ELF-1 (cell line): ENCODE measurements at regions not wholly inside any gene's neighbourhood (a gene's known extent, or its start where the extent isn't known, plus 50 kb on each side); places are given as distances from the start of the nearest gene placed in this dataset.

Experiments
- DNase-seq: peaks from one replicate; pipeline ENCODE4 v3.0.0-alpha.2; 2016; ENCODE audit warnings: low read depth, low spot score

- no peak for DNase-seq
These were observed 274.8 kb upstream of the CNTN4 start for GRCh38 chr3:1823867-1824266.

GRCh38 chr3:1824359-1824758 is 274.3 kb upstream of the CNTN4 start:
- DNase-seq: no peak

- no peak for DNase-seq
These were observed 270.1 kb upstream of the CNTN4 start for GRCh38 chr3:1828519-1828918.

- DNase-seq: no peak
These were observed 267.8 kb upstream of the CNTN4 start for GRCh38 chr3:1830851-1831250.

- DNase-seq: no peak
These were observed 266.3 kb upstream of the CNTN4 start for GRCh38 chr3:1832395-1832794.

DNA sequence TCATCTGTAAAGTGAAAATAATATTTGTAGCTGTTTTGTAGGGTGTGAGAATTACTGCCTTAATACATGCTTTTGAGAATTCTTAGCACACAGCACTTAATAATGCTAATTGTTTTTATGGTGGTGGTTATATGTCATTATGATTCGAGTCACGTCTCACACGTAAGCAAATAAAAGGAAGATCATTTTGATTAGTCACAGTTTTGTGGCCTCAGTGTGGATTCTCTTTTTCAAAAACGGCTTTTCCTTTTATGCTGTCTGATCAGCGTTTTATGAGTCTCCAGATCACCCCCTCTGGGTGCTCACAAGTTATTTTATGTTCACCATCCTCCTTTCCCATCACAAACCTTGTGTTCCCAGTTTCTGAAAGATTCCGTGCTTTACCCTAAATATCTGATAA is 255.6 kb upstream of the CNTN4 start:
- DNase-seq: no peak

GRCh38 chr3:1847571-1847970 is 251.1 kb upstream of the CNTN4 start:
- no peak for DNase-seq

DNA sequence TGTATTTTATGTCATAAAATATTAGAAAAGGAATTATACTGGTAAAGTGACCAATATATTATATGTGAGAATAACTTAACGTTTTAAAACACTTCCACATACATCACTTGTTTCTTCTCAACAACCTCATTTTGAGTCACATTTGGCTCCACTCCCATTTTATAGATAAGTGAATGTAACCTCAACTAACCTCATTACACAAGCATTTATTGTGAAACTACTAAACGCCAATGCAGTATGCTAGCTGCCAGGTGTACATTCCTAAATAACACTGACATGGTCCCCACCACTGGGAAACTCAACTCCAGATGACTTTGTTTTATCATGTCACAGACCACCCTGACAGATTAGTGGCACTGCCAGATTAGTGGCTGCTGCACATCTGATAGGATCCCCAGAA is 249.7 kb upstream of the CNTN4 start:
- no peak for DNase-seq

DNA sequence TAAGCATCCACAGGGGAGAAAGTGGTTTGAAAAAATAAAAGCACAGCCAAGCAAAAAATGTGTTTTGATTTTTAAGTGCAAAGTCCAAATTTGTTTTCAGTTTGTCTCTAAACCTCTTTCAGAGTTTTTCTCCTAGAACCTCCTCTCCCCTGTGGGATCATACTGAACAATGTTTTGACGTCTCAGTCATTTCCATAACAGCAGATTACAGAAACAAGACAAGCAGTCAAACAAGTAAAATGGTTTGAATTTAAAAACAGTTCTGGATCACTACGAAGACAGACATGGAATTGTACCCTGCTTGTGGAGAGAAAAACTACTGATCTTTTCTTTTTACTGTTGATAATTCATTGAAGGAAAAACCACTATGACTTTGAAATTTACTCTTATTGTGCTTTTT is 245.7 kb upstream of the CNTN4 start:
- no peak for DNase-seq

DNA sequence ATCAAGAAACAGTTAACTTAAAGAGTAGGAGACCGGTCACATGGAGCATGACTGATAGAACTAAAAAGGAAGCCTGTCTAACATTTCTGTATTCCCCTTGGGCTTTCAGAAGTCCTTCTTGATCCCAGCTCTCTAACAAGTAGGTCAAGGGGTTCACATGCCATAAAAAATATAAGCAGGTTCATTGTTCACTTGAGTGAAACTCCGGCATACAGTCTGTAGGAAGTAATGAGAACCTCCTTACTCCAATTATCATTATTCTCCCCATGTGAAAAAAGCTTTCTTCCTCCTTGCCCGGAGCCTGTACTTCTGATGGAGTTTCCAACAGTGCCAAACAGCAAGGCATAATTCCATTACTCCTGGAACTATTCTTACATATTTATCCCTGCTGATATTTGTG is 242.8 kb upstream of the CNTN4 start:
- no peak for DNase-seq

DNA sequence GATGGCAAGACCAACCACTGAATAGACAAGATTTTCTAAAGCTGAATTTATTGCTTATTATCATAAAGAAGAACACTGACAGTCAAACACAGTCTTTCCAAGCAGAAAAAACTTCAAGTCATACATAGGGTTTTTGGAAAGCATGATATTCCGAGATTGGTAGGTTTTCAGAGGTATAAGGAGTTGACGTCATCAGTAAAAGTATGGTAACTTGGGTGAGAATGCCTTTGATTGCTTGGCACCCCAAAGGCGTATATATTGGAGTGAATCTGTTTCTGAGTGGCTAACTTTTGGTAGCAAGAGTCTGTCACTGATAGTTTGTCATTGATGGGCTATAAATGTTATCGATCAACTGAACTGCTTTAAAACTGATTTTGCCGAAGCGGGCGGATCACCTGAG is 227.9 kb upstream of the CNTN4 start:
- no peak for DNase-seq

DNA sequence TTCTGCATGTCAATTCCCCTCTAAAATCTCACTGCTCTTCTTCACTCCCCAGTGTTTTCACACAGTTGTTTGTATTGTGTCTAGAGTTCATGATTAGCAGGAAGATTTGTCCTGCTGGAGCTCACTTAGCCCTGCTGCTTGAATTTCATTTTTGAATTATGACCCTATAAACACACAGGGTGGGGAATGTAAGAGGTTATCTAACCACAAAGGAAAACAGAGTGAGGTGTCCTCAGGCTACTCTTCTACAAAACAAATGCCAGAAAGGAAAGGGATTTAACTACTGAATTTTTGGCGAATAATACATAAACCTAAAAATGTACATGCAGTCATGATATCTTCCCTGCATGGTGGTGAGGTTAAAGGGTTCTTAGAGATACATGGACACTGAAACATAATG is 215.1 kb upstream of the CNTN4 start:
- no peak for DNase-seq

- DNase-seq: no peak
These were observed 206.2 kb upstream of the CNTN4 start for GRCh38 chr3:1892459-1892858.

DNA sequence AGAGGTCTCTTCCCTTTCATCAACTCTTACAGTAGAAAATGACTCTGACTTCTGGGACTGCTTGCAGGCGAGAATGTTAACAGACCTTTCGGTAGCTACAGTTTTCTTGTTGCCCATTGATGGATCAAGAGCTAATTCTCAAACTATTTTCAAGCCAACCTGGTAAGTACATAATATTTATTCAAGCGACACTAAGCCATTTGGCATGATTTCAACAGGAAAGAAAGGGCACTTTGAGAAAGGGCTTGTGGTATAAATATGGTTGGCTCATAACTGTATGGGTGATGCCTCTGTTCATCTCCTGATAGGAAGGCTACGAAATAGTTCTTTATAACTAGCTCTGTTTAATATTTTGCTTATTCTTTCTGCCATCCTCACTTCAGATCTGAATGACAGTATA is 196.2 kb upstream of the CNTN4 start:
- DNase-seq: no peak

GRCh38 chr3:1903111-1903510 is 195.6 kb upstream of the CNTN4 start:
- DNase-seq: no peak

GRCh38 chr3:1907911-1908310 is 190.8 kb upstream of the CNTN4 start:
- no peak for DNase-seq

DNA sequence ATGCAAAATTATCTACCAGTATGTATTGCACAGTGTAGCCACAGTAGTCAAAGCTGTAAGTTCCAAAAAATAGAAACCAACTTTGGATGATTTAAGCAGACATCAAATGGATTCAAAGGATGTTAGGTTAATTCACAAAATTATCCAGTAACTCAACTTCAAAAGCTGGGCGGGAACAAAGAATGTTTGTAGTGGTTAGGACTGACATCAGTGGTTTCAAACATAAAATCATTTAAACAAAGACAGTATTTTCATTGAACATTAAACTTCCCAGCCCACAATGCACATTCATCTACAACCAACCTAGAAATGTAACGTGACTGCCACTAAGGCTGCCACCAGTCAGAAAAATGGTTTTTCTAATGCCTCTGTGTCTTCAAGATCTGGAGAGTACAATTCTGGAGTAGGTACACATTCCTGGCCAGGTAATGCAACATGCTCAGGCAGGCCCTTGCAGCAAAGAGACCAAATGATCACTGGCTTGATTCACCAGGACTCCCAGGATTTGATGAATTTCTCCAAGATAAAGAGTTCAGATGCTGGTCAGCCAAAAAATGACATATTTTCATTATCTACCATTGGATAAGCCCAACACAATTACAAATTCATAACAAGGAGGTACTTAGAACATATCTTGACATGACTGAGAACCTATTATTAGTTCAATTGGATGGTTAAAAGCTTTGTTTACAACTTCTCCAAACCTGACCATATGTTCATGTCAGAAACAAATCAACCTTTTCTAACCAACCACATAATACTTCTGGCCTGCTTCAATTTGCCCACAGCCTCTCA is 189.8 kb upstream of the CNTN4 start:
- DNase-seq: no peak

DNA sequence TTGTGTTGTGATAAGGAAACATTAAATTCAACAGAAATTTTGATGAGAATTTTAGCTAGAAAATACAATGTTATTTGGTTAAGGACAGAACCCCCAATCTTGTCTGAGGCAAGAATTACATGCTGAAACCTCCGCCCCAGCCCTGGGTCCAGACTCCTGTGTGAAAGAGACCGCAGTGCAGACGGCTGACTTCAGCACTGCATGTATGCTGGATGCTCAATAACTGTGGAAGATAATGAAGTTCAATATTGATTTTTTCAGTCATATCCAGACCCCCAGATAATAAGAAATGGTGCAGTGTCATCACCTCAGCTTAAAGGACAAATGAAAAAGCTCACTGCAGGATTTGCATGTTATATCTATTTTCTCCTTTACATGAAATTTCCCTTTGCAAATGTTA is 188.3 kb upstream of the CNTN4 start:
- no peak for DNase-seq

GRCh38 chr3:1929788-1930414 is 168.8 kb upstream of the CNTN4 start:
- DNase-seq: no peak

GRCh38 chr3:1938975-1939374 is 159.7 kb upstream of the CNTN4 start:
- no peak for DNase-seq

DNA sequence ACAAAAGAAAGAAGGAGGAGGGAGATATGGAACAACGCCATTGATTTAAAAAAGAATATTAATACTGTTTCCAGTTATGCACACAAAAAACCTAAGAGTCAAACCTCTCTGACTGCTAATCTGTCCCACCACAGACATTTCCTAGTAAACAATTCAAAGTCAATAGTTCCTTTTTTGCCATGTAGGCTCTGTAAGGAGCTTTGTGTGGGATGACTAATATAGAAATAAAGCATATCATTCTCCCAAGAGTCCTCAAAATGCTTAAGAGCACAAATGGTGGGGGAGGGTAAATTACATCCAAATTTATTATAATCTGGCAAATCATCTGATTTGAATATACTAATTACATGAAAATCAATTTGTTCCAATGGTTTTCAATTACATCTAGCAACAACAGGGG is 155.9 kb upstream of the CNTN4 start:
- DNase-seq: no peak

DNA sequence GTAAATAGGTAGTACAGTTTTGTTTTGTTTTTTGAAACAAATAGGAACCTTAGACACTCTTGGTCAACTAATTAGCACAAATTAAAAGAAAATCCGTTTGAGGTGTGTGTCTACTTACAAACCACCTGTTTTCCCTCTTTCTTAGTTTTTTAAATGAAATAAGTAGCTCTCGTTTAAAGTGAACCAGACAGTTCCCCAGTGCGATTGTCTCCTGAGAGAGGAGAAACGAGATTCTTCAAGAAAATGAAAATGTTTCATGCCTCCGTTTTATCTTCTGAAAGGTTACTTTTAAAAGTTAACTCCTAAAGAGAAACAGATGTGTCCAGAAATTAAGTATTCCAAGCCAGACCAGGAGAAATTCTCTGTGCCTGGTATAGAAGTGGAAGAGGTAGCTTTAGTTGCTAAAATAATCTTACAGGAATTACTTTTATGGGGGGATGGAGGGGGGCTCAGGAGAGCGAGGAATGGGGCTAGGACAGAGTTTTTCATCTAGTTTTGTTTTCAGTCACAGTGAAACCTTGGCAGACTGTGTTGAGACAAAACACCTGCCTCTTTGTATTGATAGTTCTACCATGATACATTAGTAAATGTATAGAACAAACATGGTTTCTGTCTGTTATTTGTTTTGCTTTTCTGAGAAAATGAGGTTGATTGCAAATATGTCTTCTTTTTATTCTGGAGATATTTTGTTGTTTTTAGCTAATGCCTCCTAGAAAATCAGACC is 155.1 kb upstream of the CNTN4 start:
- no peak for DNase-seq

DNA sequence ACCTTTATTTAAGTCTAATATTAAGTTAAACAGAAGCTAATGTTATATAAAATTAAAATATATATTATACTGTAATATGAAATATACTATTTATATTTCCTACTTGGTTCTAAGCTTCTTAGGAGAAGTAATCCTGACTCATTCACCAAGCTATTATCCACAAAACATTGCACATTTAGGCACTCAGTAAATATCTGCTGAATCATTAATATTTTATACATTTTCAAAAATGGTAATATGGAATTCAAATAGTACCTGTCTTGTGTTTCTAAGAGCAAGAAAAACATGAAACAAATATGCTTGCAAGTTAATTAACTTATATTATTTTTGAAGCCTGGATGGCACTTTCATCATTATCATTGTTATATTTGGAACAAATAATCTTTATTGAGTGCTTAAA is 153.0 kb upstream of the CNTN4 start:
- no peak for DNase-seq
